ENCODE measurements at regions not wholly inside any gene's neighbourhood (a gene's known extent, or its start where the extent isn't known, plus 50 kb on each side); places are given as distances from the start of the nearest gene placed in this dataset.

GRCh38 chr12:125454786-125455480, 389.7 kb downstream of the AACS start:
- peaks cover 4% of the 10 kb centered on the region for H3K9me3 Mint-ChIP-seq
- H3K36me3 Mint-ChIP-seq (ENCODE audit: low read depth) = no peaks in the 10 kb centered on the region

GRCh38 chr12:125455556-125455955, 390.3 kb downstream of the AACS start:
- Mint-ChIP-seq H3K9me3 (peaks cover 4% of the 10 kb centered on the region), H3K27me3 (peaks cover 6% of the 10 kb centered on the region), H3K36me3 (ENCODE audit: low read depth) (no peaks in the 10 kb centered on the region), H3K4me3 (no peak overlapping the region), H3K4me1 (no peaks in the 10 kb centered on the region), H3K27ac (no peak overlapping the region)
- DNase-seq (no peak), ATAC-seq (no peak)

More at GRCh38 chr12:125454786-125455480, 389.7 kb downstream of the AACS start:
- H3K4me1 Mint-ChIP-seq = no peaks in the 10 kb centered on the region
- DNase-seq (no peak), ATAC-seq (no peak)
- H3K4me3 Mint-ChIP-seq = no peak overlapping the region
- H3K27me3 Mint-ChIP-seq = peaks cover 6% of the 10 kb centered on the region
- H3K27ac Mint-ChIP-seq = no peak overlapping the region

- DNase-seq (no peak), ATAC-seq (no peak)
- no peaks in the 10 kb centered on the region for H3K9me3 Mint-ChIP-seq
- no peak overlapping the region for H3K4me3 Mint-ChIP-seq
- H3K4me1 Mint-ChIP-seq = no peaks in the 10 kb centered on the region
- no peaks in the 10 kb centered on the region for H3K36me3 Mint-ChIP-seq (ENCODE audit: low read depth)
- H3K27me3 Mint-ChIP-seq = peaks cover 6% of the 10 kb centered on the region
- no peak overlapping the region for H3K27ac Mint-ChIP-seq
These were observed 393.5 kb downstream of the AACS start for GRCh38 chr12:125458552-125459268.

- no peak overlapping the region for H3K4me3 Mint-ChIP-seq
- no peaks in the 10 kb centered on the region for H3K36me3 Mint-ChIP-seq (ENCODE audit: low read depth)
- no peaks in the 10 kb centered on the region for H3K9me3 Mint-ChIP-seq
- ATAC-seq = no peak
- H3K27me3 Mint-ChIP-seq = peaks cover 5% of the 10 kb centered on the region
- H3K4me1 Mint-ChIP-seq = no peaks in the 10 kb centered on the region
- no peak for DNase-seq
- no peak overlapping the region for H3K27ac Mint-ChIP-seq
These were observed 396.6 kb downstream of the AACS start for GRCh38 chr12:125461831-125462230.

- Mint-ChIP-seq H3K4me3 (no peak overlapping the region), H3K36me3 (ENCODE audit: low read depth) (no peaks in the 10 kb centered on the region), H3K27ac (no peak overlapping the region), H3K4me1 (no peaks in the 10 kb centered on the region), H3K9me3 (no peaks in the 10 kb centered on the region), H3K27me3 (no peaks in the 10 kb centered on the region)
- ATAC-seq (no peak), DNase-seq (no peak)
These were observed 398.2 kb downstream of the AACS start for GRCh38 chr12:125463386-125463785.

GRCh38 chr12:125467363-125467762, 402.1 kb downstream of the AACS start:
- no peaks in the 10 kb centered on the region for H3K4me1 Mint-ChIP-seq
- H3K4me3 Mint-ChIP-seq = no peak overlapping the region
- H3K27ac Mint-ChIP-seq = no peak overlapping the region
- no peaks in the 10 kb centered on the region for H3K9me3 Mint-ChIP-seq
- DNase-seq (no peak), ATAC-seq (no peak)
- peaks cover 2% of the 10 kb centered on the region for H3K27me3 Mint-ChIP-seq
- no peaks in the 10 kb centered on the region for H3K36me3 Mint-ChIP-seq (ENCODE audit: low read depth)

GRCh38 chr12:125469683-125470082, 404.4 kb downstream of the AACS start:
- Mint-ChIP-seq H3K27ac (no peak overlapping the region), H3K36me3 (ENCODE audit: low read depth) (no peaks in the 10 kb centered on the region), H3K27me3 (peaks cover 3% of the 10 kb centered on the region), H3K4me3 (no peak overlapping the region), H3K9me3 (no peaks in the 10 kb centered on the region), H3K4me1 (no peaks in the 10 kb centered on the region)
- DNase-seq = no peak
- ATAC-seq = no peak

GRCh38 chr12:125470838-125471783, 405.9 kb downstream of the AACS start:
- Mint-ChIP-seq H3K27me3 (peaks cover 3% of the 10 kb centered on the region), H3K9me3 (no peaks in the 10 kb centered on the region), H3K27ac (no peak overlapping the region), H3K4me3 (no peak overlapping the region), H3K36me3 (ENCODE audit: low read depth) (no peaks in the 10 kb centered on the region), H3K4me1 (no peaks in the 10 kb centered on the region)
- no peak for DNase-seq
- ATAC-seq = no peak

- Mint-ChIP-seq H3K4me1 (no peaks in the 10 kb centered on the region), H3K27me3 (peaks cover 3% of the 10 kb centered on the region), H3K27ac (no peak overlapping the region), H3K4me3 (no peak overlapping the region), H3K9me3 (no peaks in the 10 kb centered on the region), H3K36me3 (ENCODE audit: low read depth) (no peaks in the 10 kb centered on the region)
- ATAC-seq (no peak), DNase-seq (no peak)
These were observed 408.3 kb downstream of the AACS start for GRCh38 chr12:125473501-125473900.

GRCh38 chr12:125487336-125487735, 422.1 kb downstream of the AACS start:
- H3K36me3 Mint-ChIP-seq (ENCODE audit: low read depth) = no peaks in the 10 kb centered on the region
- H3K9me3 Mint-ChIP-seq = no peaks in the 10 kb centered on the region
- ATAC-seq = no peak
- DNase-seq = no peak
- H3K27me3 Mint-ChIP-seq = no peaks in the 10 kb centered on the region
- no peak overlapping the region for H3K27ac Mint-ChIP-seq
- H3K4me3 Mint-ChIP-seq = no peak overlapping the region
- H3K4me1 Mint-ChIP-seq = no peaks in the 10 kb centered on the region

- H3K9me3 Mint-ChIP-seq = peaks cover 4% of the 10 kb centered on the region
- no peaks in the 10 kb centered on the region for H3K36me3 Mint-ChIP-seq (ENCODE audit: low read depth)
- no peak overlapping the region for H3K27ac Mint-ChIP-seq
- ATAC-seq (no peak), DNase-seq (no peak)
- no peak overlapping the region for H3K4me3 Mint-ChIP-seq
- no peaks in the 10 kb centered on the region for H3K27me3 Mint-ChIP-seq
- H3K4me1 Mint-ChIP-seq = no peaks in the 10 kb centered on the region
These were observed 426.3 kb downstream of the AACS start for GRCh38 chr12:125491553-125491952.

- H3K36me3 Mint-ChIP-seq (ENCODE audit: low read depth) = no peaks in the 10 kb centered on the region
- no peaks in the 10 kb centered on the region for H3K27me3 Mint-ChIP-seq
- no peak overlapping the region for H3K27ac Mint-ChIP-seq
- ATAC-seq = no peak
- no peaks in the 10 kb centered on the region for H3K4me1 Mint-ChIP-seq
- peaks cover 4% of the 10 kb centered on the region for H3K9me3 Mint-ChIP-seq
- no peak for DNase-seq
- no peak overlapping the region for H3K4me3 Mint-ChIP-seq
These were observed 427.4 kb downstream of the AACS start for GRCh38 chr12:125492354-125493270.

- H3K27ac Mint-ChIP-seq = no peak overlapping the region
- ATAC-seq (no peak), DNase-seq (no peak)
- no peaks in the 10 kb centered on the region for H3K4me1 Mint-ChIP-seq
- H3K9me3 Mint-ChIP-seq = peaks cover 4% of the 10 kb centered on the region
- H3K27me3 Mint-ChIP-seq = no peaks in the 10 kb centered on the region
- no peak overlapping the region for H3K4me3 Mint-ChIP-seq
- no peaks in the 10 kb centered on the region for H3K36me3 Mint-ChIP-seq (ENCODE audit: low read depth)
These were observed 428.6 kb downstream of the AACS start for GRCh38 chr12:125493704-125494308.
